ENCODE measurements at regions not wholly inside any gene's neighbourhood (a gene's known extent, or its start where the extent isn't known, plus 50 kb on each side); places are given as distances from the start of the nearest gene placed in this dataset.

GRCh38 chr13:70255406-70255991 lies 147.2 kb upstream of the KLHL1 start:
- Histone ChIP-seq H3K4me2 (ENCODE audit: low read depth, low read length, poor library complexity, severe bottlenecking) (no peak overlapping the region), H3K9me3 (ENCODE audit: insufficient read depth, low read length) (no peaks in the 10 kb centered on the region), H3K79me2 (ENCODE audit: insufficient read depth, low read length) (no peaks in the 10 kb centered on the region), H3F3A (ENCODE audit: insufficient read depth) (no peaks in the 10 kb centered on the region), H3K36me3 (ENCODE audit: low read length) (no peaks in the 10 kb centered on the region), H3K27ac (ENCODE audit: low read depth, low read length) (no peak overlapping the region), H3K9me2 (replicated peaks; ENCODE audit: insufficient read depth, low read length) (no peaks in the 10 kb centered on the region), H3K4me3 (ENCODE audit: insufficient read depth, low read length, poor library complexity, severe bottlenecking) (no peak overlapping the region), H4K20me1 (ENCODE audit: low read depth, low read length) (no peaks in the 10 kb centered on the region), H2AFZ (ENCODE audit: low read depth, low read length, severe bottlenecking) (peak overlapping the region; percentile 34), H3K9ac (ENCODE audit: low read length) (no peak overlapping the region), H3K27me3 (ENCODE audit: low read length) (no peaks in the 10 kb centered on the region)
- TF ChIP-seq, protein P1, sequence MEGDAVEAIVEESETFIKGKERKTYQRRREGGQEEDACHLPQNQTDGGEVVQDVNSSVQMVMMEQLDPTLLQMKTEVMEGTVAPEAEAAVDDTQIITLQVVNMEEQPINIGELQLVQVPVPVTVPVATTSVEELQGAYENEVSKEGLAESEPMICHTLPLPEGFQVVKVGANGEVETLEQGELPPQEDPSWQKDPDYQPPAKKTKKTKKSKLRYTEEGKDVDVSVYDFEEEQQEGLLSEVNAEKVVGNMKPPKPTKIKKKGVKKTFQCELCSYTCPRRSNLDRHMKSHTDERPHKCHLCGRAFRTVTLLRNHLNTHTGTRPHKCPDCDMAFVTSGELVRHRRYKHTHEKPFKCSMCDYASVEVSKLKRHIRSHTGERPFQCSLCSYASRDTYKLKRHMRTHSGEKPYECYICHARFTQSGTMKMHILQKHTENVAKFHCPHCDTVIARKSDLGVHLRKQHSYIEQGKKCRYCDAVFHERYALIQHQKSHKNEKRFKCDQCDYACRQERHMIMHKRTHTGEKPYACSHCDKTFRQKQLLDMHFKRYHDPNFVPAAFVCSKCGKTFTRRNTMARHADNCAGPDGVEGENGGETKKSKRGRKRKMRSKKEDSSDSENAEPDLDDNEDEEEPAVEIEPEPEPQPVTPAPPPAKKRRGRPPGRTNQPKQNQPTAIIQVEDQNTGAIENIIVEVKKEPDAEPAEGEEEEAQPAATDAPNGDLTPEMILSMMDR (IDR thresholded peaks at IDR 0.05; ENCODE audit: insufficient read depth, low read length, poor library complexity, severe bottlenecking): no peak

GRCh38 chr13:70253834-70254233 lies 145.6 kb upstream of the KLHL1 start:
- H3K36me3 ChIP-seq (ENCODE audit: low read length): no peaks in the 10 kb centered on the region
- H3K27me3 ChIP-seq (ENCODE audit: low read length): no peaks in the 10 kb centered on the region
- no peaks in the 10 kb centered on the region for H3K9me3 ChIP-seq (ENCODE audit: insufficient read depth, low read length)
- TF ChIP-seq, protein P1 (IDR thresholded peaks at IDR 0.05; ENCODE audit: insufficient read depth, low read length, poor library complexity, severe bottlenecking): no peak
- no peak for TF ChIP-seq EZH2phosphoT487 (conservative IDR thresholded peaks at IDR 0.05; ENCODE audit: low read length)
- H3K4me3 ChIP-seq (ENCODE audit: insufficient read depth, low read length, poor library complexity, severe bottlenecking): no peak overlapping the region
- no peak overlapping the region for H3K4me2 ChIP-seq (ENCODE audit: low read depth, low read length, poor library complexity, severe bottlenecking)
- no peaks in the 10 kb centered on the region for H3F3A ChIP-seq (ENCODE audit: insufficient read depth)
- H4K20me1 ChIP-seq (ENCODE audit: low read depth, low read length): no peaks in the 10 kb centered on the region
- no peak overlapping the region for H3K27ac ChIP-seq (ENCODE audit: low read depth, low read length)
- H2AFZ ChIP-seq (ENCODE audit: low read depth, low read length, severe bottlenecking): no peak overlapping the region
- H3K9me2 ChIP-seq (replicated peaks; ENCODE audit: insufficient read depth, low read length): no peaks in the 10 kb centered on the region
- no peak overlapping the region for H3K9ac ChIP-seq (ENCODE audit: low read length)
- no peaks in the 10 kb centered on the region for H3K79me2 ChIP-seq (ENCODE audit: insufficient read depth, low read length)

DNA sequence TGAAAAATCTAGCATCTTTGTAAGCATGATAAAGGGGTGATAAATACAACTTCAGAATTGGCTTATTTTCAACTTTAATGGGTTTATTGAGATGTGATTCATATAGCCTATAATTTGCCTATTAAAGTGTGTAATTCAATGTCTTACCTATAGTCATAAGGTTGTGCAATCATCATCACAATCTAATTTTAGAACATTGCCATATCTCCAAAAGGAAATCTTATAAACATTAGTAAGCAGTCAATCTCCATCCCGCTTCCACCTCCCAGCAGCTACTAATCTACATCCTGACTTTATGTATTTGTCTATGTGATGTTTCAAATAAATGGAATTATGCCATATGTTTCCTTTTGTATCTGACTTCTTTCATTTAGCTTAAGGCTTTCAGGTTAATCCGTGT lies 145.2 kb upstream of the KLHL1 start:
- H2AFZ ChIP-seq (ENCODE audit: low read depth, low read length, severe bottlenecking): no peak overlapping the region
- no peaks in the 10 kb centered on the region for H3K36me3 ChIP-seq (ENCODE audit: low read length)
- TF ChIP-seq EZH2phosphoT487 (conservative IDR thresholded peaks at IDR 0.05; ENCODE audit: low read length): no peak
- TF ChIP-seq, protein P1 (IDR thresholded peaks at IDR 0.05; ENCODE audit: insufficient read depth, low read length, poor library complexity, severe bottlenecking): no peak
- no peak overlapping the region for H3K4me2 ChIP-seq (ENCODE audit: low read depth, low read length, poor library complexity, severe bottlenecking)
- no peak overlapping the region for H3K4me3 ChIP-seq (ENCODE audit: insufficient read depth, low read length, poor library complexity, severe bottlenecking)
- H3K27ac ChIP-seq (ENCODE audit: low read depth, low read length): no peak overlapping the region
- H3K79me2 ChIP-seq (ENCODE audit: insufficient read depth, low read length): no peaks in the 10 kb centered on the region
- H3K9me3 ChIP-seq (ENCODE audit: insufficient read depth, low read length): no peaks in the 10 kb centered on the region
- H4K20me1 ChIP-seq (ENCODE audit: low read depth, low read length): no peaks in the 10 kb centered on the region
- H3F3A ChIP-seq (ENCODE audit: insufficient read depth): no peaks in the 10 kb centered on the region
- H3K27me3 ChIP-seq (ENCODE audit: low read length): no peaks in the 10 kb centered on the region
- no peak overlapping the region for H3K9ac ChIP-seq (ENCODE audit: low read length)
- H3K9me2 ChIP-seq (replicated peaks; ENCODE audit: insufficient read depth, low read length): no peaks in the 10 kb centered on the region
